Heart right ventricle (tissue), 16 donors: ENCODE measurements at regions not wholly inside any gene's neighbourhood (a gene's known extent, or its start where the extent isn't known, plus 50 kb on each side); places are given as distances from the start of the nearest gene placed in this dataset.

ENCODE experiments used
- ATAC-seq, 8 donors: fragments of 200-7000 bp; cut with Tn5 transposase; one replicate each; pipeline ENCODE4 v1.9.1; 2020; ENCODE audit warnings: mild to moderate bottlenecking in 8 of 8, moderate library complexity in 8 of 8, moderate number of reproducible peaks in 1 of 8
- DNase-seq, 2 donors: peaks; one replicate each; pipeline ENCODE4 v3.0.0-alpha.2; 2020
- H3K27ac ChIP-seq, 10 donors: fragments of 200-600 bp; sonication (generic) in 2 of 10; one replicate each; pipeline versions ENCODE4 v1.5.0 to v1.8.0; 2020 to 2022; ENCODE audit warnings: mild to moderate bottlenecking in 3 of 10
- H3K27me3 ChIP-seq, 7 donors: fragments of 200-600 bp; one replicate each; pipeline ENCODE4 v1.8.0; 2021 to 2022; ENCODE audit warnings: mild to moderate bottlenecking in 2 of 7
- H3K36me3 ChIP-seq, 9 donors: fragments of 200-600 bp; sonication (generic) in 1 of 9; one replicate each; pipeline versions ENCODE4 v1.5.0 to v1.8.0; 2020 to 2022; ENCODE audit warnings: mild to moderate bottlenecking in 2 of 9
- H3K4me1 ChIP-seq, 9 donors: fragments of 200-600 bp; sonication (generic) in 1 of 9; one replicate each; pipeline versions ENCODE4 v1.5.0 to v1.8.0; 2020 to 2022; ENCODE audit warnings: mild to moderate bottlenecking in 4 of 9
- H3K4me3 ChIP-seq, 10 donors: fragments of 200-600 bp; sonication (generic) in 2 of 10; one replicate each; pipeline versions ENCODE4 v1.5.0 to v1.8.0; 2020 to 2022; ENCODE audit warnings: mild to moderate bottlenecking in 7 of 10, moderate library complexity in 2 of 10
- H3K9me3 ChIP-seq, 11 donors: fragments of 200-600 bp in 10 of 11; sonication (generic) in 2 of 11; one replicate each; pipeline versions ENCODE4 v1.5.0 to v1.8.0; 2013 to 2022; ENCODE audit warnings: mild to moderate bottlenecking in 2 of 11, control low read depth in 1 of 11, moderate library complexity in 1 of 11
- CTCF ChIP-seq, 9 donors: fragments of 200-600 bp; sonication (generic) in 2 of 9; IDR thresholded peaks; one replicate each; pipeline versions ENCODE4 v1.5.0 to v1.8.0; 2021 to 2022; ENCODE audit warnings: antibody characterized with exemption in 9 of 9, mild to moderate bottlenecking in 5 of 9, moderate library complexity in 1 of 9
- WGBS, 2 donors: extraction: QIAGEN DNeasy Blood & Tissue Kit; methylation state at CpG; one replicate each; pipeline ENCODE4 v1.1.7; 2013; ENCODE audit warnings: inconsistent platforms in 1 of 2; 5-methylcytosine and 5-hydroxymethylcytosine counted together
- intact Hi-C, 10 donors: fragments of 100-400 bp; cut with DNase I; formaldehyde crosslinking; loops; one replicate each; pipeline versions ENCODE4 v1.11.1 to v1.14.2; 2022
- donor health status: Arrhythmogenic right ventricular cardiomyopathy.
- donor health status: ischemic (EF 13 %, LVEDD 7.1; RV severe dilation, severe dysfunction).
- donor health status: healthy with polysubstance abuse.
- donor health status: DM: no; HTN: yes; CAD: no.
- donor health status: DM: no; HTN: no; CAD: no.
- donor health status: ischemic (EF 25% LVEDD 6.9; RV normal size, moderate dysfunction).
- donor health status: ischemic (EF 25% LVEDD 5.7; RV mildly dilated, moderate dysfunction).
- donor health status: healthy.
- donor health status: DM: yes; HTN: yes; CAD: no.
- donor health status: Ischemic cardiomyopathy.
- donor health status: ischemic (EF 35%, LVEDD 5.7; RV mildly dilated, moderate dysfunction).
- donor health status: nonischemic (EF 11% LVEDD 7.7; RV severe dilation, severe dysfunction).
- donor health status: DM: yes; HTN: yes; CAD: no.
- donor health status: PGD.
- donor health status: ischemic (EF 29% LVEDD 5.4; RV normal size, mild dysfunction).
- donor health status: nonischemic (EF 23%, LVEDD 6.1; RV moderate dilation, normal function).

- H3K9me3 ChIP-seq = peaks cover 0 to 17% (median 9%) of the 10 kb centered on the region in 11 donors
- WGBS, 2 donors = 83 to 87% methylated on average over 3 of the region's 3 CpGs
- DNase-seq = no peak
- no peak overlapping the region for H3K27ac ChIP-seq
- peaks cover 0 to 8% (median 0%) of the 10 kb centered on the region in 9 donors for H3K4me1 ChIP-seq
- no peak overlapping the region for H3K4me3 ChIP-seq
- H3K36me3 ChIP-seq = no peaks in the 10 kb centered on the region
- no peaks in the 10 kb centered on the region for H3K27me3 ChIP-seq
- no peak for TF ChIP-seq CTCF (IDR thresholded peaks at IDR 0.05)
- ATAC-seq = no peak
- intact Hi-C loops = no loop called here
Observed at GRCh38 chr13:80400164-80400864, 59.4 kb upstream of the SPRY2 start.

- peaks cover 0 to 8% (median 0%) of the 10 kb centered on the region in 9 donors for H3K4me1 ChIP-seq
- intact Hi-C loops = no loop called here
- H3K4me3 ChIP-seq = no peak overlapping the region
- H3K9me3 ChIP-seq = peaks cover 0 to 17% (median 5%) of the 10 kb centered on the region in 11 donors
- no peaks in the 10 kb centered on the region for H3K27me3 ChIP-seq
- no peaks in the 10 kb centered on the region for H3K36me3 ChIP-seq
- ATAC-seq (no peak), DNase-seq (no peak)
- no peak for TF ChIP-seq CTCF (IDR thresholded peaks at IDR 0.05)
- H3K27ac ChIP-seq = no peak overlapping the region
- 81% methylated on average over 13 of the region's 13 CpGs for WGBS, 2 donors
Observed at GRCh38 chr13:80399340-80400163, 58.6 kb upstream of the SPRY2 start.
